Lower lobe of right lung (tissue), 2 donors: ENCODE measurements at regions not wholly inside any gene's neighbourhood (a gene's known extent, or its start where the extent isn't known, plus 50 kb on each side); places are given as distances from the start of the nearest gene placed in this dataset.

ENCODE experiments used
- ATAC-seq, 2 donors: fragments of 200-7000 bp; cut with Tn5 transposase; one replicate each; pipeline ENCODE4 v1.9.1; 2020 to 2022; ENCODE audit warnings: mild to moderate bottlenecking in 2 of 2, moderate library complexity in 2 of 2
- DNase-seq: peaks from one replicate; pipeline ENCODE4 v3.0.0-alpha.2; 2020
- H3K27ac ChIP-seq: fragments of 200-600 bp; one replicate; pipeline ENCODE4 v1.8.0; 2022
- H3K27me3 ChIP-seq: fragments of 200-600 bp; one replicate; pipeline ENCODE4 v1.8.0; 2022; ENCODE audit warnings: low read depth
- H3K36me3 ChIP-seq: fragments of 200-600 bp; one replicate; pipeline ENCODE4 v1.8.0; 2022; ENCODE audit warnings: mild to moderate bottlenecking
- H3K4me1 ChIP-seq: fragments of 200-600 bp; one replicate; pipeline ENCODE4 v1.8.0; 2022
- H3K4me3 ChIP-seq: fragments of 200-600 bp; one replicate; pipeline ENCODE4 v1.8.0; 2022; ENCODE audit warnings: mild to moderate bottlenecking
- H3K9me3 ChIP-seq: fragments of 200-600 bp; one replicate; pipeline ENCODE4 v1.8.0; 2022
- intact Hi-C: fragments of 100-400 bp; cut with DNase I; formaldehyde crosslinking; loops from one replicate; pipeline ENCODE4 v1.11.0; 2022
- TF ChIP-seq, protein P1 (sequence below): fragments of 200-600 bp; IDR thresholded peaks from one replicate; pipeline ENCODE4 v1.8.0; 2022; ENCODE audit warnings: antibody characterized with exemption, mild to moderate bottlenecking
- donor health status: DM: no; HTN: yes; CAD: no; lungs with severe emphysema.

DNA sequence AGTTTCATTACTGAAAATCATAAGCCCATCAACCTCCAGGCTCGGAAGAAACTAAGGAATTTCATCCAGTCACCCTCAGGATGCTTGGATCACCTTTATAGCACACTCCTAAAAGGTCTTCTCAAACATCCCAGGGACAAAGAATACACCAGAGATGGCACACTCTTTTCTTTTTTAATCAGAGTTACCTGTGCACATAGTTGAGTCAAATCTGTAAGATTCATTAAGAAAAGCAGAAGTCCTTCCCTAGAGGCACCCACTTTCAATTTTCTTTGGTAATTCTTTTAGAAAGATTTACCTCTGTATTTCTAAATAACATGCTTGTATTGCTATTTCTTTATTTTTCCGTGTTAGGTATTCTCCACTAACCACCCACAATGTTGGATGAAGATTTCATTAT lies 50.6 kb upstream of the IL6 start:
- intact Hi-C loops: no loop called here
- TF ChIP-seq, protein P1, sequence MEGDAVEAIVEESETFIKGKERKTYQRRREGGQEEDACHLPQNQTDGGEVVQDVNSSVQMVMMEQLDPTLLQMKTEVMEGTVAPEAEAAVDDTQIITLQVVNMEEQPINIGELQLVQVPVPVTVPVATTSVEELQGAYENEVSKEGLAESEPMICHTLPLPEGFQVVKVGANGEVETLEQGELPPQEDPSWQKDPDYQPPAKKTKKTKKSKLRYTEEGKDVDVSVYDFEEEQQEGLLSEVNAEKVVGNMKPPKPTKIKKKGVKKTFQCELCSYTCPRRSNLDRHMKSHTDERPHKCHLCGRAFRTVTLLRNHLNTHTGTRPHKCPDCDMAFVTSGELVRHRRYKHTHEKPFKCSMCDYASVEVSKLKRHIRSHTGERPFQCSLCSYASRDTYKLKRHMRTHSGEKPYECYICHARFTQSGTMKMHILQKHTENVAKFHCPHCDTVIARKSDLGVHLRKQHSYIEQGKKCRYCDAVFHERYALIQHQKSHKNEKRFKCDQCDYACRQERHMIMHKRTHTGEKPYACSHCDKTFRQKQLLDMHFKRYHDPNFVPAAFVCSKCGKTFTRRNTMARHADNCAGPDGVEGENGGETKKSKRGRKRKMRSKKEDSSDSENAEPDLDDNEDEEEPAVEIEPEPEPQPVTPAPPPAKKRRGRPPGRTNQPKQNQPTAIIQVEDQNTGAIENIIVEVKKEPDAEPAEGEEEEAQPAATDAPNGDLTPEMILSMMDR: no peak
- H3K27ac ChIP-seq: no peak overlapping the region

DNA sequence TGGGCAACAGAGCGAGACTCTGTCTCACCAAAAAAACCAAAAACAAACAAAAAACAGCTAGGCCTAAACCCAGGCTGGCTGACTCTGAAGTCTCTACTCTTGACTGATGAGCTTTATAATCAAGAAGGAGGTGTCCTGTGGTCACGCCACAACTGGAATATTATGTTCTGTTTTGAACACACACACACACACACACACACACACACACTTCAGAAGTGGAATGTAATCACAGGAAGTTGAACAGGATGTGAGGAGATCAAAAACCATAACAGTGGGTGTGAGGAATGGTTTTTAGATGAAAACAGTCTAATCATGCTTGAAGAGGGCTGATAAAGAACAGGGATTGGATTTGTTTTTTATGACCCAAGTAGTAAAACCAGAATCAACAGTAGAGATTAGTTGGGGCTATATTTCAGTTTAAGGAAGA lies 51.1 kb upstream of the IL6 start:
- no peak overlapping the region for H3K4me3 ChIP-seq
- TF ChIP-seq, protein P1: no peak
- no peak for DNase-seq
- intact Hi-C loops: no loop called here
- peak overlapping the region; percentile 44 for H3K27ac ChIP-seq
- no peaks in the 10 kb centered on the region for H3K36me3 ChIP-seq
- H3K27me3 ChIP-seq: no peaks in the 10 kb centered on the region
- peak; percentile 56 to 66 for ATAC-seq
- H3K9me3 ChIP-seq: no peaks in the 10 kb centered on the region
- peaks cover 32% of the 10 kb centered on the region for H3K4me1 ChIP-seq

More for the DNA sequence above, 50.6 kb upstream of the IL6 start:
- DNase-seq (no peak), ATAC-seq (no peak)
- H3K9me3 ChIP-seq: no peaks in the 10 kb centered on the region
- no peak overlapping the region for H3K4me3 ChIP-seq
- H3K27me3 ChIP-seq: no peaks in the 10 kb centered on the region
- peaks cover 32% of the 10 kb centered on the region for H3K4me1 ChIP-seq
- H3K36me3 ChIP-seq: no peaks in the 10 kb centered on the region

DNA sequence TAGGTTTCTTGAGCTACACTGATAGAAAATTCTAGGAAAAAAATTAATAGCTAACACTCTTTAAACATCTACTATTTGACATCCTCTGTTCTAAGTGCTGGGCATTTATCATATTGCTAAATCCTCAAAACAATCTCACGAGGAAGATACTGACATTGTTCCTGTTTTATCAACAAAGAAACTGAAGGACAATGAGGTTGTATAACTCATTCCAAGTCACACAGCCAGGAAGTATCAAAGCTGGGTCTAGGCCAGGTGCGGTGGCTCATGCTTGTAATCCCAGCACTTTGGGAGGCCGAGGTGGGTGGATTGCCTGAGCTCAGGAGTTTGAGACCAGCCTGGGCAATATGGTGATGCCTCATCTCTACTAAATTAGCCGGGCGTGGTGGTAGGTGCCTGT lies 51.6 kb upstream of the IL6 start:
- no peak for DNase-seq
- intact Hi-C loops: no loop called here
- ATAC-seq: peak in 1 of 2 donors; percentile 33

DNA sequence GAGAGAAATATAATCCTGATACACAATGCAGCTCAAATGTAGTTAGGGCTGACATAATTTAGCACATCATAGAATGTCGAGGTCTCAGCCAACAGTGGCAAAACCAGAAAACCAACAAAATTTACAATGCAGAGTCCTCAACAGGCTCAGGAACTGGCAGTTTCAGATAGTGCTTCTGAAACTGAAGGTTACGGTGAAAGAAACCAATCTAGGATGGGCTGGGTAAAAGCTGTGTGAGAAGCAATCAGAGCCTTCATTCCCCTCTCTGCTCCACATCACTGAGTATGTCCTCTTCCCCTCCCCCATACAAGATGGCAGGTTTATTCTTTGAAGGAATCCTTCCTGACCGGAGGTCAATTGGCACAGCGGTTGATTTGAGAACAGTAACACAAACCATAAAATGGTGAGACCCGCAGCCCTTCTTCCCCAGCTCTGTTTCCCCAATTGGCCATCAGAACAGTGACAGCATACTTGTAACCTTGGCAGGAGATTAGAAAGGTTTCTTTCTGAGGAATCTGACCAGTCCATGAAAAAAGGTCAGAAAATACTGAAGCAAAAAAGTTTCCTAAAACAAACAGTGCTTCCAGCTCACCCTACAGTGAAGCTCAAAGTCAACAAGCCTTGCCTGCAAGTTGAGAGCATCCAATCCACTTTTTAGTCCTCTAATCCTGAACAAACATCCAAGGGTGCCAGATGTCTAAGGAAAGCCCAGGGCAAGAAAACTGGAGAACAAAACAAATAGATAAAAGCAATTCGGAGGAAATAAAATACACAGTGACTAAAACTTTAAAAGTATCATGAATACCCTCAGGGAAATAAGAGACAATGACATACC lies 53.9 kb upstream of the IL6 start:
- TF ChIP-seq, protein P1: no peak
- DNase-seq: no peak
- intact Hi-C loops: no loop called here
- H3K9me3 ChIP-seq: no peaks in the 10 kb centered on the region
- no peak for ATAC-seq
- H3K36me3 ChIP-seq: no peaks in the 10 kb centered on the region
- H3K4me3 ChIP-seq: no peak overlapping the region
- H3K27me3 ChIP-seq: no peaks in the 10 kb centered on the region
- peaks cover 29% of the 10 kb centered on the region for H3K4me1 ChIP-seq
- no peak overlapping the region for H3K27ac ChIP-seq

More for the DNA sequence above, 51.6 kb upstream of the IL6 start:
- Histone ChIP-seq H3K4me3 (no peak overlapping the region), H3K36me3 (no peaks in the 10 kb centered on the region), H3K27ac (peak overlapping the region; percentile 44), H3K4me1 (peaks cover 32% of the 10 kb centered on the region), H3K9me3 (no peaks in the 10 kb centered on the region), H3K27me3 (no peaks in the 10 kb centered on the region)
- TF ChIP-seq, protein P1: no peak

DNA sequence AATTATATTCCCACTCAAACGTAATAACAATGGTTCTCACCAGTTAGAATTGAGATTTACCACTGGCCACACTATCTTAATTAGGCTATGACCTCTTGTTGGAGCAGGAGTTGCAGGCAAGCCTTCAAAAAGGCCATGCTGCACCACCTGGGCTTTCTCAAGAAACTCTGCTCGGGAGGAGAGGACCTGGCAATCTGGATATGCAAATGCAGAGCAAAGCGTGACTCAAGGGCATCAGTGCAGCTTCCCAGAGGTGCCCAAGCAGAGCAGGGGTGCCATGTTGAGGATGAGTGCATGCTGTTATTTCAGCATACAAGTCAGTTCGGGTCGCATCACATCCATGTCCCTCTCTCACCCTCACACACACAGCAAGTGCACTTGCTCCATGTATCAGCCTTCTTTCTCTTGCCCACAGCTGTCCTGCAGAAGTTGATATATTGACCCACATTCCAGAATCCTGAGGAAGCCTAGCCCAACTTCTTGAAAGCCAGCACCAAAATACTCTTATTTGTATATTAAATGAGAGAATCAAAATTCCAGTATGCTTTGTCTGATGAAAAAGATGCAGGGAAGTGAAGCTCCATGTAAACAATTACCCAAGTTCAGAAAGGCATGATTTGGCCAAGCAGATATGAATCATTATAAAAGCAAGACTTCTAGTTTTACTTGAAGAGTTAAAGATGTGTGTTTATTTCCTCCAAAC lies 55.7 kb upstream of the IL6 start:
- intact Hi-C loops: no loop called here
- Histone ChIP-seq H3K4me1 (peaks cover 19% of the 10 kb centered on the region), H3K27me3 (no peaks in the 10 kb centered on the region), H3K4me3 (no peak overlapping the region), H3K36me3 (no peaks in the 10 kb centered on the region), H3K9me3 (no peaks in the 10 kb centered on the region), H3K27ac (no peak overlapping the region)
- TF ChIP-seq, protein P1: no peak
- no peak for DNase-seq
- no peak for ATAC-seq
